DMS114 treated with DMSO at 0.1 percent for 48 hours (cell line): ENCODE measurements at regions not wholly inside any gene's neighbourhood (a gene's known extent, or its start where the extent isn't known, plus 50 kb on each side); places are given as distances from the start of the nearest gene placed in this dataset.

Experiments used
- DNase-seq: peaks from one replicate; lab custom pipeline; 2025; ENCODE audit not compliant: unreplicated experiment; lab: John Stamatoyannopoulos, UW

GRCh38 chr14:30296931-30297405 lies 262.0 kb upstream of the G2E3 start:
- DNase-seq = peak; percentile 20

- DNase-seq = no peak
Measured at GRCh38 chr14:30297876-30298795, 260.8 kb upstream of the G2E3 start.

- DNase-seq = no peak
Measured at GRCh38 chr14:30299915-30300314, 259.0 kb upstream of the G2E3 start.

- DNase-seq = no peak
Measured at GRCh38 chr14:30303350-30303749, 255.6 kb upstream of the G2E3 start.

- no peak for DNase-seq
Measured at GRCh38 chr14:30305346-30305745, 253.6 kb upstream of the G2E3 start.

GRCh38 chr14:30309405-30309804 lies 249.6 kb upstream of the G2E3 start:
- DNase-seq = no peak

GRCh38 chr14:30312214-30312613 lies 246.7 kb upstream of the G2E3 start:
- no peak for DNase-seq

- no peak for DNase-seq
Measured at GRCh38 chr14:30317729-30318128, 241.2 kb upstream of the G2E3 start.

- no peak for DNase-seq
Measured at GRCh38 chr14:30322819-30323218, 236.1 kb upstream of the G2E3 start.

GRCh38 chr14:30330033-30330432 lies 228.9 kb upstream of the G2E3 start:
- no peak for DNase-seq

- no peak for DNase-seq
Measured at GRCh38 chr14:30330445-30330844, 228.5 kb upstream of the G2E3 start.

- DNase-seq = no peak
Measured at GRCh38 chr14:30331030-30331429, 227.9 kb upstream of the G2E3 start.

- no peak for DNase-seq
Measured at GRCh38 chr14:30332374-30332773, 226.6 kb upstream of the G2E3 start.

- no peak for DNase-seq
Measured at GRCh38 chr14:30333934-30334333, 225.0 kb upstream of the G2E3 start.

GRCh38 chr14:30337456-30337855 lies 221.5 kb upstream of the G2E3 start:
- no peak for DNase-seq

- no peak for DNase-seq
Measured at GRCh38 chr14:30339311-30339901, 219.6 kb upstream of the G2E3 start.

- DNase-seq = no peak
Measured at GRCh38 chr14:30340495-30340894, 218.5 kb upstream of the G2E3 start.

- no peak for DNase-seq
Measured at GRCh38 chr14:30345511-30345910, 213.4 kb upstream of the G2E3 start.

- DNase-seq = no peak
Measured at GRCh38 chr14:30348445-30348844, 210.5 kb upstream of the G2E3 start.

GRCh38 chr14:30349520-30349919 lies 209.4 kb upstream of the G2E3 start:
- DNase-seq = no peak

GRCh38 chr14:30354439-30354838 lies 204.5 kb upstream of the G2E3 start:
- no peak for DNase-seq

- no peak for DNase-seq
Measured at GRCh38 chr14:30355431-30355913, 203.5 kb upstream of the G2E3 start.
